NCI-H748 treated with DMSO at 0.1 percent for 48 hours (cell line): ENCODE measurements at regions not wholly inside any gene's neighbourhood (a gene's known extent, or its start where the extent isn't known, plus 50 kb on each side); places are given as distances from the start of the nearest gene placed in this dataset.
A peak's percentile ranks its signal among the peaks of the same experiment; 100 is the strongest.

Experiments used
- DNase-seq: peaks from one replicate; lab custom pipeline; 2025; lab: John Stamatoyannopoulos, UW

DNA sequence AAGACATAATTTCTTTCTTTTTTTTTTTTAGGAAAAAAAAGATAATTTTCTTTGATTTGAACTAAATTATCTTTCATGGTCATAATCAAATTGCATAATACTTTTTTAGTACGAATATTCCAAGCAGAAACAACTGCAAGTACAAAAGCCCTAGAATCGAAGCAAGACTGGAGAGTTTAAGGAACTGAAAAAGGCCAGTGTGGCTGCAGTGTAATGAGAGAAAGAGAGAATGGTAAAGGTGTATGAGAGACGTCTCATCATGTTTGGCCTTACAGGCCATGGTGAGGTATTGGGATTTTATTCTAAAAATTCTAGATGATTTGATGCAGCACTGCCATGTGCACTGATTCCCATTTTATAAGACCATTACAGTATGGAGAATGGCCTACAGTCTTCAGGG is 180.9 kb downstream of the SUCNR1 start:
- DNase-seq, result no peak

DNA sequence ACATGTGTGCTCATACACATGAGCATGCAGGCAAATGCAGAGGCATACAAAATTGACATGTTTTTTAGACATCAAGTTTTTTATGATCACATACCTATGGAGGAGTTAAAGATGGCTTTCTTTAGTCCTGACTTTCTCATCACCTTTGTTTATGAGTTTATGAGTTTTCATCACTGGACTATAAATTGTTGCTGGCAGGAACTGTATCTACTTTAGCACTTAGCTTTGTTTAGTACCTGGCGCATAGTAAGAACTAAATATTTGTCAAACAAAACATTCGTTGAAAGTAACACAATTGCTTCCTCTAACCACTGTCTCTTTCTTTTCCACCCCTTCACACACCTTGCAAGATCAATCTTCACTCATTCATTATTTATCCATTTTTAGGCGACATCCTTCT is 182.6 kb downstream of the SUCNR1 start:
- DNase-seq, result no peak

DNA sequence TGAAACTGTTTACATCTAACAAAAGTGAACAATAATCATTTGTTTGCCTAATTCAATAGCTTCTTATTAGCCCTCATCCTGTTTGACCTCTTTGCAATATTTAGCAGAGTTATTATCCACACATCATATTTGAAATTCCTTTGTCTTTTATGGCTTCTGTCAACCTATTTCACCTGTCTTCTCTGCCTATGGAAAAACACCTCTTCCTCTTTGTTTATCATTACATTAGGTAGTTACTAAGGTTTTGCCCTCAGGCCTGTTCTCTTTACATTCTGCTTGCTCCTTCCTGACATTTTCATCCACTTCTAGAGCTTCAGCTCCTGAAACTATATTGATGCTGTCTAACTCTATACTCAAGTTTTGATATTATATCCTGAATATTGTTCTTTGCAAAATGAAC is 183.0 kb downstream of the SUCNR1 start:
- DNase-seq, result peak; percentile 28

DNA sequence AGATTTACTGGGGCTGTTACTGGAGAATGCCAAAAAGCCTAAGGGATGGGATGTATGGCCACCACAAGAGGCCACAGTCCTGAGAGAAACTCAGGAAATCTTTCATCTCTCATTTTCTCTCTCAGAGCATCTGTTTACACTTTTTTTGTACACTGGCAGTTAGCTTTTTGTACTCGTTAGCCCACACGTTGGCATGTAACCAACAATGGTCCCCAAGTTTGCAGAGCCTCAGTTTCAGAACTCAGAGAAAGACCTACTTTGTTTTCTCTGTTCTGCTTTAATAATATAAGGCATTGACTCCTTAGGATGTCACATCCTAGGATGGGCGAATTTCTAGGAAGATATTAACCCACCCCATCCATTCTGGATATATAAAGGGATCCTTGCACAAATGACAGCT is 183.5 kb downstream of the SUCNR1 start:
- no peak for DNase-seq

DNA sequence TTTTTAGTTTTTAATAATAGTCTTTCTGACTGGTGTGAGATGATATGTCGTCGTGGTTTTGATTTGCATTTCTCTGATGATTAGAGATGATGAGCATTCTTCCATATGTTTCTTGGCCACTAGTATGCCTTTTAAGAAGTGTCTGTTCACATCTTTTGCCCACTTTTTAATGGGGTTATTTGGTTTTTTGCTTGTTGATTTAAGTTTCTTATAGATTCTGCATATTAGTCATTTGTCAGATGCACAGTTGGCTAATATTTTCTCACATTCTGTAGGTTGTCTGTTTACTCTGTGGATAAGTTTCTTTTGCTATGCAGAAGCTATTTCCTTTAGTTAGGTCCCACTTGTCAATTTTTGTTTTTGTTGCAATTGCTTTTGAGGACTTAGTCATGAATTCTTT is 185.4 kb downstream of the SUCNR1 start:
- DNase-seq, result no peak

DNA sequence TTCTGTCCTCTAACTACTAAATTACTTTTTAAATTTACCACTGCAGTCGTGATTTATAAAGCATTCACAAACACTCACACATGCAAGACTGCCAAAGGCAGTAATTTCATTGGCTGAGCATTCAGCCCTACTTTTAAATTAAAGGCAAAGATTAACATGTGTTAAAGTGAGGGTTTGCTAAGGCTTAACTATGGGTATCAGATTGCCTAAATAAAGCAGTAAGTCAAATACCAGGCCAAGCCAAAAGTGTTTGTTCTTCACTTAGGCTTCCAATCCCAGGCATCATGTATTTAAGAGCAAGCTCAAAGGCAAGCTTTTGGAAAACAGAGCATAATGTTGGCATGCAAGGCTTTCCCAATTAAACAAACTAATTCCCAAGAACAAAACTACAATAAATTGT is 187.3 kb downstream of the SUCNR1 start:
- no peak for DNase-seq

DNA sequence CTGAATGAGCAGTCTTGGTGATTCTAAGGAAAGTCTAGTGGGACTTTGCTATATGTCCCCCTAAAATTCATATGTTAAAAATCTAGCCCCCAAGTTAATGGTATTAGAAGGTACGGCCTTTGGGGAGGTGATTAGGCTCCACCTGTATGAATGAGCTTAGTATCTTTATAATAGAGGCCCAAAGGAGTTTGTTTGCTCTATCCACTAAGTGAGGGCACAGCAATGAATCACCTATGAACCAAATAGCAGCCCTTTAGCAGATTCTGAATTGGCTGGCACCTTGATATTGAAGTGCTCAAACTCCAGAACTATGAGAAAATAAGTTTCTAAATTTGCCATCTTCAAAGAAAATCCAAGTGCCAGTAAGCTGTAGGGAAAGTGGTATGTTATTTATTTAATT is 187.9 kb downstream of the SUCNR1 start:
- no peak for DNase-seq

DNA sequence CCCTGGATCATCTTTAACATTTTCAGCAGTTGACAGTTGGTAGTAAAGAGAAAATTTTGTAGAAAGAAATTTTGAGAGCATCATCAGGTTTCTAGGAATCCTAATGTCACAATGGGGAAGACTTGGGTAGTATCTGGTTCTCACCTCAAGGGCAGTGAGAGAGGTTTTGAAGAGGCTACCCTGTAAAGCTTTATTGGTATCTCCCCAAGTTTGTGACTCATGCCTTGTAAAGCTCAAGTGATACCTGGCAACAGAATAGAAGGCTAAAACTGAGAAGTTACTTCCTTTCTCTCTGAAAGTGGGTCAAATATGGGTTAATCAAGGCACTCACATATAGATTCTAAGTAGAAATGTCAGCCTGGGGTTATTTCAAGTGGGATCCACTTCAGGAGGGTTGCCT is 196.4 kb downstream of the SUCNR1 start:
- no peak for DNase-seq

DNA sequence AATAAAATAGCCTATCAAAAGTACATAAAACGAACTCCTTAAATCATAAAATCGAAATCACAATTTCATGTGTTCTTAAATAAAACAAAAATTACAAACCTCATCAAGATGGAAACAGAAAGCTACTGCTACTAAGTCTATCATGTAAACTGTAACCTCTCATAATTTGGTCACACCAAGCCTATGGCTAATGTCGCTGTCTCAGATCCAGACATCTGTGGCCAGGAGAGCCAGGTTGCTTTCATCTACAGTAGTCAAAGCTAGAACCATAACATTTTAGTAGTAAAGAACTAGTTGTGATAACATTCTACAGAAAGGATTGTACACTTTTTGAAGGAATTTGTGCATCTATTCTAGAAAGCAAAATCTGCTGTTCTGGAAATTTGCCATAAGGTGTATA is 197.4 kb upstream of the MBNL1 start:
- DNase-seq, result no peak

DNA sequence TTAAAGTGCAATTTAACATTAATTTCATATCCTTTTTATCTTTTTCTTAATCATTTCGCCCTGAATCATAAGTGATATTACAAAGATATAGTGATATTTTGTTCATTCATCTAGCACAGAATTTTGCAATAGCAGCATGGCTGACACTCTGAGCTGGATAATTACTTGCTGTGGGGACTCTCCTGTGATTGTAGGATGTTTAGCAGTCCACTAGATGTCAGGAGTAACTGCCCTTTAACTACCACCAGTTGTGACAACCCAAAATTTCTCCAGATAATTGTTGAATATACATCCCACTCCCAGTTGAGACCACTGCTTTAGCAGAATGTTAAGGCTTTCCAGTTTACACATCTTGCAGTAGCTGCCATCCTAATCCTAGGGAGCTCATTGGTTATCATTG is 196.8 kb upstream of the MBNL1 start:
- no peak for DNase-seq

DNA sequence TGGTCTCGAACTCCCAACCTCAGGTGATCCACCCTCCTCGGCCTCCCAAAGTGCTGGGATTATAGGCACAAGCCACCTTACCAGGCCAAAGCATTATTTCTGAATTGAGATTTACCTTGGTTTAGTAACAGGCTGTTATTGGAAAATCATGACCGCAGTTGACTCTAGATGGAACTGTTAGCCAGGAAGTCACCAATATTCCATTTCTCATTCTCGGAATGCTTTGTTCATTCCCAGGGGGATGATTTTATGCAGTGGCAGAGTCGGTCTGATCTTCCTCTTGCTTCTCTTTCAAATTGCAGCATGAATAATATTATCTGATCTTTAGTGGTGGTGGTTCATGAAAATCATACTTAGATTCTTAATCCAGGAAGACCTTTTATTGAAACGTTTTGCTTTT is 195.5 kb upstream of the MBNL1 start:
- DNase-seq, result no peak

DNA sequence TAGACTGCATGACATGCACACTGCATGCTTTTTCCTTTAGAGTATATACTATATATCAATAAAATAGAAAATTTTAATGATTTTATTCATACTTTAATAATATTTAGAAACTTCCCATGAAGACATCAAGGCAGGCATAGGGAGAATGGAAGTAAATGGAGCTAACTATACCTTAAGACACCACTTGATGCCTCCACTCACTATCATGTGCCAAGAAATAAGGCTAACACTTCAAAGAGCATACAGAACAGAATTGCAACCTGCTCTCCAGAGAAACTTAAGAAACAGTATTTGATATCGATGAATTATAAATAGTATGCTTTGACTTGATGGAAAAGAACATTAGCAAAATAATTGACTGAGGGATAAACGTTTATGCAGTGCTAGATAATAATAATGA is 192.6 kb upstream of the MBNL1 start:
- DNase-seq, result no peak

DNA sequence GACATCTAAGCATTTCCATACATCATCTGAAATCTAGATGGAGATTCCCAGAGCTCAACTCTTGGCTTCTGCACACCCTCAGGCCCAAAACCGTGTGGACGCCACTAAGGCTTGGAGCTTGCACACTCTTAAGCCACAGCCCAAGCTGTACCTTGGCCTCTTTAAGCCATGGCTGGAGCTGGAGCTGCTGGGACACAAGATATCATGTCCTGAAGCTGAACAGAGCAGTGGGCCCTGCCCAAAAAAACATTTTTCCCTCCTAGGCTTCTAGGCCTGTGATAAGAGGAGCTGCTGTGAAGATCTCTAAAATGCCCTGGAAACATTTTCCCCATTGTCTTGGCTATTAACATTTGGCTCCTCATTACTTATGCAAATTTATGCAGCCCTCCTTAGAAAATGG is 188.7 kb upstream of the MBNL1 start:
- no peak for DNase-seq

DNA sequence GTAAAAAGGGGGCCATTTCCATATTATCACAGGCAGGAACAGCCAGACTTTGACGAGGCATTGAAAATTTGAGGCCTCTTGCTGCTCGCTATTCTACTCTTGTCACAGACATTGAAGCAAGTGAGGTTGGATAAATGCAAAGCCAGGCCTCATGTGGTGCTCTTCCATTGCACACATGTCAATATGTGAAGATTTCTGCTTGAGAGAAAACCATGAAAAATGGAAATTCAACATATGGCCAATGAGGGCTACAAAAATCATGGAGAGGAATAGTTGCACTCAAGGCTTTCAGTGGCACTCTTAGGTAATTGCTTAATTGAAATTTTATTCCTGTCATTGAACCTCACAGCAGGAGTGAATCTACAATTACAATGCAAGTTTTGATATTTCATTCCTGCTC is 185.6 kb upstream of the MBNL1 start:
- peak; percentile 41 for DNase-seq

DNA sequence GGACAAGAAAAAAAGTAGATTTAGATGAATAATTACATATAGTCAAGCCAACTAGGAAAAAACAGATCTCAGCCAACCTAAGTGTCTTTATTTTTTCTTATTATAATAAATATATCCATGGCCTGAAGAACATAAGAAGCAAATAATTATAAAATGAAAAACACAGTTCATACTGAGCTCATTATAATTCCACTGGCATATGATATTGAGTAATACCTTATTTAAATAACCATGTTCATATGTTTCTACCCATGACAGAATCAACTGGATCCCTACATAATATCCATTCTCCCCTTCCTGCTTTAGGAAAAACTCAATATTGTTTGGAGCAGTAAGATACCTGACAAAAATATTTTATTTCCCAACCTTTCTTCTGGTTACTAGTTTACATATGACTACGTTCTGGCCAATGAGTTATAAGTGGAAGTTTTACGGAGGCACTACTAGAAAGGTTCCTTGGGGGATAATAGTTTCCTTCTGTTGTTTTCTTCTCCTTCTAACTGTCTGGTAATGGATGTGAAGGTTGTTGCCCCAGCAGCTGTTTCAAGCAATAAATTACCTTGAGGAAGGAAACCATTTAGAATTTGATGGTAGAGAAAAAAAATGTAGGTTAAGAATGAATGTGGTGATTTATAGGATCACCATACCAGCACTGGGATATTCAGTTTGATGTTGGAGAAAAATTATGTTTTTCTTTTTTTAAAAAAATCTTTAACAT is 184.1 kb upstream of the MBNL1 start:
- DNase-seq, result no peak

DNA sequence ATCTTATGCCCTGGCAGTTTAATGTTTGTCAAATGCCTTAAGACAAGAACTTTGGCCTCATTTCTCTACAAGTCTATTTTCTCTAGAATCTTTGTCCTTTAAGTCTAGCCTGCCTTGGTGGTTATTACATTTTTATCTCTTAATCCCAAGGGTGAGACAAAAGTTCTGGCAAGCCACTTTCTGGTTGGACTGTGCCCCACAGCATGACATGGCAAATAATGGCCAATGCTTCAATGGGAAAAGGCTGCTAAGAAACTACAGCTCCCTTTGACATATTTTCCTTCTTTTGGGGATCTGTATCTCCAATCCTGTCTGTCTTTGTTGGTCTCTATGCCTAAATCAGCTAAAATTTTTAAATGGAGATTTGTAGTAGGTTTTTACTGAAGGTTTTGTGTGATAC is 181.6 kb upstream of the MBNL1 start:
- no peak for DNase-seq

DNA sequence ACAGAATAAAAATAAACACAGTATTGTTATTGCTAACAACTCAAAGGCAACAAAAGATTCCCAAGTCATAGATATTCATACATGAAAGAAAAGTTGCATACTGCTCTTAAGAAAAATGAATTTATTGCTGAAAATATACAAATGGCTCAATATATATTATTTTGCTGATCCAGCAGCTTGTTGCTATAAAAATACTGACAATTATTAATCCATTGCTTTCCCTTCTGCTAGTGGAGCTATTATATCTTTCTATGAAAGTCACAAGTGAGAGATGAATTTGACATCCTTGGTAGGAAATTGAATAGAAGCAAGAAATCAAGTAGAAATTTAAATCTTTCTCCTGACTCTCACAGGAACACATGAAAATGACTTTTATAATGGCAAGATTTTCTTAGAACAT is 179.2 kb upstream of the MBNL1 start:
- DNase-seq, result no peak

DNA sequence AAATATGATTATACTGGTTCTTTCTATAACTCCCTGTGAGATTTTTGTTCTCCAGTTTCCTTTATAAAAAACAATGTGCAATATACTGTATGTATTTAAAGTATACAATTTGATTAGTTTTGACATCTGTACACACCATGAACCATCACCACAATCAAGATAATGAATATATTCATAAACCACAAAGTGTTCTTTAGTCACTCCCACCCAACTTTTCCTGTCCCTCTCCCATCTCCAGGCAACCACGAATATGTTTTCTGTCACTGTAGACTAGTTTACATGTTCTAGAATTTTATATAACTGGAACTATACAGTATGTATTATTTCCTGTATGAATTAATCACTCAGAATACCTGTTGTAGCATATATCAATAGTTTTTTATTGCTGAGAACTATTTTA is 177.0 kb upstream of the MBNL1 start:
- DNase-seq, result no peak

DNA sequence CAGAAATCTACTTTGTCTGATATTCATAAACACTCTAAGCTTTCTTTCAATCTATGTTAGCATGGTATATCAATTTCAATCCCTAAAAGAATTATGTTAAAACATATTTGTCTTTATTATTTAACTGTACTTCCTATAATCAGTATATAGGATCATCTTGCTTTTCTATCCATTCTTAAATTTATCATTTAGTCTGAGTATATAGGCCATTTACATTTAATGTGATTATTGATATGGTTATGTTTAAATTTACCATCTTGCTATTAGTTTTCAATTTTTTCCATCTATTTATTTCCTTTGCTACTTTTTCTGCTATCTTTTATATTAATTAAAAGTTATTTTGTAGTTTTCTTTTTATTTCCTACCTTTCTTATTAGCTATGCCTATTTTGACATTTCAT is 174.8 kb upstream of the MBNL1 start:
- DNase-seq, result no peak

DNA sequence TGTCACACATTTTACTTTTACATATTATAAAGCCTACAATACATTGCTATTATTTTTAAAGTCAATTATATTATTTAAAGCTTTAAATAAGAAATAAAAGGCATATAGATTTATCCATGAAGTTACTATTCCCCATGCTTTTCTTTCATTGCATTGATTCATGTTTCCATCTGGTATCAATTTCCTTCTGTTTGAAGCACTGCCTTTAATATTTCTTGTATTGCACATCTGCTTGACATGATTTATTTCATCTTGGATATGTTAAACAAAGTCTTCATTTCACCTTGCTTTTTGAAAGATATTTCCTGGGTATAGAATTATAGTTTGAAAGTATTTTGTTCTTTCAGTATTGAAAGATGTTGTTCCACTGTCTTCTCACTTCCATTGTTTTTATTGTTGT is 174.3 kb upstream of the MBNL1 start:
- no peak for DNase-seq

DNA sequence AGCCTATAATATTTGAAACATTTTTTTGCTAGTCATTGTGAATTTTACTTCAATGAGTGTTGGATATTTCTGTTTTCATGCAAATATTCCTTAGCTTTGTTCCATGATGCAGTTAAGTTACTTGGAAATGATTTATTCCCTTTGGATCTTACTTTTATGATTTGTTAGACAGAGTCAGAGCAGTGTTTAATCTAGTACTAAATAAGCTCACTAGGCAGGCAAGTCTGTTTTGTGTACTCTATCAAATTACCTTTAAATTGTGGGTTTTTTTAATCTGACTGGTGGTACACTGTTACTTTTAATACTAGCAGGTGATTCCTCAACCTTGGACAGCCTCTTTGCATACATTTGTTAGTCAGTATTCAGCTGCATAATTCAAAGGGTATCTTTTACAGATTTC is 173.3 kb upstream of the MBNL1 start:
- DNase-seq, result no peak

DNA sequence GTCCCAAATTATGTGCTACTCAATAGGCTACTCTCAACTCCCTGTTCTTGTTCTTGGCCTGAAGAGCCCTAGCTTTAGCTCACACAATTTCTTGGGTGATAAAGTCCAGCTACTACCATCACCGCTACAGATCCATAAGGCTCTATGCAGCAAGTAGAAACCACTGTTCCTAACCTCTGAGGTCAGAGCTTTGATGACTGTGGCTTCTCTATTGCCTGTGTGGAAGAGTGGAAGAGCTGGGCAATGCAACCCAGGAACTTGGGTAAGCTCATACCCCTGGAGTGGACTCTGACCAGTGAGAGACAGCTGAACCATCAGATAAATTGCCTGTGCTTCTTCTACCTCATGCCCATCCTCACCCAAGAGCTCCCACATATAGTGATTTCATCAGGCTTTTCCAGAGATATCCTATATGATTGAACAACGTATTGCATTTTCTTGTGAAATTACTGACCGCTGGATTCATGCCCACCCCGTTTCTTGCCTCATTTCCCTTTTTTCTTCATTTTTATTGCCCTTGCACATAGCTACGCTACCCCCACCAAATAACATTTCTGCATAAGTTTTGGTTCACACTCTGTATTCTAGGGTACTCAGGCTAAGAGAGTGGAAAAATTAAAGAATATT is 172.3 kb upstream of the MBNL1 start:
- no peak for DNase-seq

DNA sequence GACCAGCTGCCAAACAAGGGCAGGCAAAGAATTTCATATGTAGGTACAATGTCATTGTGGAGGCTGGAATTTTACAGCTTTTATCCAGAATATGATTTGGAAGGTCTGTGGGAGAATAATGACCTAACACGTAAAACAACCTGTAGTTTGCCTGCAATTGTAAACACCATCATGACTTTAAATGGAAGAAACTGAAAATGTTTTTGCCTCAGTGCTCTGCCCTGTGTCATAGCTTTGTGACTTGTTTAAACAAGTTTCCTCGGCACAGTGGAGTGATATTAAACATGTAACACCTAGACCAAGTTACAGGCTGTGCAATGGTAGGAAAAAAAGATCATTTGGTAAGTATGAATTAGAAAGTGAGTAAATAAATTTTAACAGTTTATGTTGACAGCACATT is 171.6 kb upstream of the MBNL1 start:
- no peak for DNase-seq

DNA sequence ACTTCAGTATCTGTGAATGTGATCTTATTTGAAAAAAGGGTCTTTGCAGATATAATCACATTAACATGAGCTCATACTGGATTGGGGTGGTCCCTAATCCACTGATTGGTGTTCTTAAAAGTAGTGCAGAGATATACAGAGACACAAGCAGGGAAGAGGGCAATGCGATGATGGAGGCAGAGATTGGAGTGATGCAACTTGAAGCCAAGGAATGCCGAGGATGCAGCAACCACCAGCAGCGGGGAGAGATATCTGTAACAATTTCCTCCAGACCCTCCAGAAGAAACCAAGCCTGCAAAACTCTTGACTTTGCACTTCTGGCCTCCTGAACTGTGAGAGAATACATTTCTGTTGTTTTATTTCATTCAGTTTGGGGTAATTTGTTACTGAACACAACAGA is 171.0 kb upstream of the MBNL1 start:
- no peak for DNase-seq
